Ovary (tissue), 3 donors: ENCODE measurements at regions not wholly inside any gene's neighbourhood (a gene's known extent, or its start where the extent isn't known, plus 50 kb on each side); places are given as distances from the start of the nearest gene placed in this dataset.

Experiments
- CTCF ChIP-seq, 3 donors: fragments of 450-650 bp in 2 of 3; fragments of 200-600 bp in 1 of 3; IDR thresholded peaks; one replicate each; pipeline versions ENCODE4 v1.5.1 to v1.8.0; 2016 to 2022; ENCODE audit warnings: antibody characterized with exemption in 3 of 3, mild to moderate bottlenecking in 1 of 3
- EP300 ChIP-seq: sonication (generic); formaldehyde crosslinking; IDR thresholded peaks from one replicate; pipeline ENCODE4 v1.6.1; 2017; ENCODE audit warnings: antibody characterized with exemption
- POLR2A ChIP-seq: fragments of 450-650 bp; IDR thresholded peaks from one replicate; pipeline ENCODE4 v1.6.1; 2017; ENCODE audit warnings: antibody characterized with exemption, mild to moderate bottlenecking, moderate library complexity
- donor health status: DM: no; HTN: no; CAD: no.

GRCh38 chr2:12298352-12298751 lies 418.4 kb upstream of the TRIB2 start:
- TF ChIP-seq CTCF (IDR thresholded peaks at IDR 0.05), result no peak
- no peak for TF ChIP-seq EP300
- no peak for TF ChIP-seq POLR2A
